Stimulated activated CD8-positive, alpha-beta memory T cell treated with anti-CD3 and anti-CD28 coated beads, Interleukin-15, amount 100 ng/mL, for 24 hours (primary cell): ENCODE measurements at regions not wholly inside any gene's neighbourhood (a gene's known extent, or its start where the extent isn't known, plus 50 kb on each side); places are given as distances from the start of the nearest gene placed in this dataset.

Source experiments
- DNase-seq: peaks from one replicate; pipeline ENCODE4 v3.0.0-alpha.2; 2020; ENCODE audit warnings: low read depth

- no peak for DNase-seq
Observed at GRCh38 chr10:113442336-113442735, 110.5 kb upstream of the HABP2 start.

- DNase-seq = no peak
Observed at GRCh38 chr10:113443141-113443925, 109.5 kb upstream of the HABP2 start.

- DNase-seq = no peak
Observed at GRCh38 chr10:113444766-113445365, 108.0 kb upstream of the HABP2 start.

- no peak for DNase-seq
Observed at GRCh38 chr10:113445736-113446135, 107.1 kb upstream of the HABP2 start.

- DNase-seq = no peak
Observed at GRCh38 chr10:113446739-113447138, 106.1 kb upstream of the HABP2 start.

GRCh38 chr10:113447278-113447677 is 105.6 kb upstream of the HABP2 start:
- no peak for DNase-seq

- DNase-seq = no peak
Observed at GRCh38 chr10:113449006-113449695, 103.7 kb upstream of the HABP2 start.

- no peak for DNase-seq
Observed at GRCh38 chr10:113450046-113450804, 102.6 kb upstream of the HABP2 start.

GRCh38 chr10:113450906-113451305 is 101.9 kb upstream of the HABP2 start:
- no peak for DNase-seq

- DNase-seq = no peak
Observed at GRCh38 chr10:113452146-113452845, 100.6 kb upstream of the HABP2 start.

- no peak for DNase-seq
Observed at GRCh38 chr10:113453351-113453750, 99.5 kb upstream of the HABP2 start.

- no peak for DNase-seq
Observed at GRCh38 chr10:113454341-113455061, 98.4 kb upstream of the HABP2 start.

- DNase-seq = no peak
Observed at GRCh38 chr10:113455947-113456346, 96.9 kb upstream of the HABP2 start.

GRCh38 chr10:113456741-113457140 is 96.1 kb upstream of the HABP2 start:
- DNase-seq = no peak

GRCh38 chr10:113457408-113457807 is 95.4 kb upstream of the HABP2 start:
- DNase-seq = no peak

GRCh38 chr10:113458451-113458850 is 94.4 kb upstream of the HABP2 start:
- no peak for DNase-seq

GRCh38 chr10:113458944-113459343 is 93.9 kb upstream of the HABP2 start:
- DNase-seq = no peak

GRCh38 chr10:113459626-113460280 is 93.1 kb upstream of the HABP2 start:
- no peak for DNase-seq

GRCh38 chr10:113463083-113463482 is 89.8 kb upstream of the HABP2 start:
- DNase-seq = no peak

- no peak for DNase-seq
Observed at GRCh38 chr10:113463777-113464176, 89.1 kb upstream of the HABP2 start.

- DNase-seq = no peak
Observed at GRCh38 chr10:113469796-113470195, 83.1 kb upstream of the HABP2 start.
